ENCODE measurements at regions not wholly inside any gene's neighbourhood (a gene's known extent, or its start where the extent isn't known, plus 50 kb on each side); places are given as distances from the start of the nearest gene placed in this dataset.
"Not testable (repeated sequence)": the region's sequence is repeated elsewhere in the genome, so short reads cannot be mapped to it uniquely, and the experiment has no call there.

DNA sequence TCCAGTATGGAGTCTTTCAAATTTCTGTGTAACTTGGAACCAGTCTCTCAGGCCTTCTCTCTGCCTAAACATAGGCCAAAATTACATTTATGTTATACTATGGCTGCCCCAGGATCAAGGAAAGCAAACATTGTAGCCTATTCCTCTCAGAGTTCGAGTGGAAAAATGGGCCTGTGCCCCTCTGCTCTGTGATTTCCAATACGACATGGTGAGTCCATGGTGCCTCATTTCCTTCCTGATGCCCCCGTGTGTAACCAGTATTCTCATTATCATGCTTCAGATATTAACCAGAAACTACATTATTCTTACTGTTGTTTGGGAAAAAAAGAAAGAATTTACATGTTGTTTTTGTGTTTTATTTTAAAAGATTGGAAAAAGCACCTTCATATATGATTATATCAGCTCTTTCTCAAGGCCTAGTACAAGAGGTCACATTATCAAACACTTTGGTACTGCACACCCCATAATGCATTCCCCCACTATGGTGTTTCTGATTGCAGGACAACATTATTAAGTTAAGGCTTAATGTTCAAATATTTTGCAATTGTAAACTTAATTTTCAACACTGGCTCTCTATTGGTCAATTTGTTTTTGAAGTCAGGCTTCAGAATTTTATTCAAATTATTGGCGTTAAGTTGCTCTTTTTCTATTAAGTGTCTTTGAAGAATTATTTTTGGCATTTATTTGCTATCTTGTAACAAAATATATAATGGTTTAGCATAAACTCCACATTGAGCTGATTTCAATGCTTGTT is 151.8 kb upstream of the SLC27A6 start:
- DNase-seq = no peak

- DNase-seq = no peak
Measured at GRCh38 chr5:128815201-128815600, 150.1 kb upstream of the SLC27A6 start.

DNA sequence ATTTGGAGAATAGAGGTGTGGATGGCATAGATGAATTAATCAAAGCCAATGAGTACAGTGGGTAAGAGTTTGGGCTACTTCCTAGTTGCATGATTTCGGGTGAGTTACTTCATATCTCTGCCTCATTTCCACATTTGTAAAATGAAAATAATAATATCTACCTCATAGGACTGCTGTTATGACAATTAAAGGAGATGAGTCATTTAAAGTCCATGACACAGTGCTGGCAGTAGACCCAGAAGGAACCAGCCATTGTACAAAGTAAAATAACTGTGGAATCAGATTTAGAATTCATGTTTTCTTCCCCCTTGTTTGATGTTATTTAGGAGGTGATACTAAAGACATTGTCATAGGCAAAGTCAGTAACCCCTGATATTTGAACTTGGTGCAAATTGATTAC is 139.5 kb upstream of the SLC27A6 start:
- no peak for DNase-seq

- no peak for DNase-seq
Measured at GRCh38 chr5:128826275-128826674, 139.0 kb upstream of the SLC27A6 start.

- no peak for DNase-seq
Measured at GRCh38 chr5:128836571-128836970, 128.7 kb upstream of the SLC27A6 start.

- DNase-seq = no peak
Measured at GRCh38 chr5:128838623-128839022, 126.7 kb upstream of the SLC27A6 start.

GRCh38 chr5:128842241-128842640 is 123.0 kb upstream of the SLC27A6 start:
- no peak for DNase-seq

DNA sequence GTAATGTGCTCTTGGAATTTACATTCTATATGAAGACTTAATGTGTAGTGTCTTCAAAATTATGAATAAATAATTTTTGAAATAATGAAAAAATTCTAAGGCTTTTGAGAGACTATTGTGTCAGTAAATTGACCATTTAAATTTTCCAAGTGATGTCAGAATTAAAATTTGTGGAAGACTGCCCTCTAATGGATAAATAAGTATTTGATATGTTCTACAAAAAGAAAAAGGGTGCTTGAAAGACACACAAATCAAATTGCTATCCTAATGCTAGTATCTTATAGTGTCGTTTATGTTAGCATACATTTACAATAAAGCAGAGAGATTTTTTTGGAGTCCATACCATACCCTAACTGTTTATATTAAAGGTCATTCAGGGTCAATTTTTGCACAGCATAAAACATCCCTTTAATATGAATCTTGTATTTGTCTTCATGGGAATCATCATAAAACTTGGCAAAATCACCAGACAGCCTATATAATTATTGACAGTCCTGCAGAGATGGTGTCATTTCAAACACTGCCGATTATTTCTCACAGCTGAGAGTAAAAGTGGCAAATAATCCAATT is 120.8 kb upstream of the SLC27A6 start:
- no peak for DNase-seq

- no peak for DNase-seq
Measured at GRCh38 chr5:128850049-128850448, 115.2 kb upstream of the SLC27A6 start.

DNA sequence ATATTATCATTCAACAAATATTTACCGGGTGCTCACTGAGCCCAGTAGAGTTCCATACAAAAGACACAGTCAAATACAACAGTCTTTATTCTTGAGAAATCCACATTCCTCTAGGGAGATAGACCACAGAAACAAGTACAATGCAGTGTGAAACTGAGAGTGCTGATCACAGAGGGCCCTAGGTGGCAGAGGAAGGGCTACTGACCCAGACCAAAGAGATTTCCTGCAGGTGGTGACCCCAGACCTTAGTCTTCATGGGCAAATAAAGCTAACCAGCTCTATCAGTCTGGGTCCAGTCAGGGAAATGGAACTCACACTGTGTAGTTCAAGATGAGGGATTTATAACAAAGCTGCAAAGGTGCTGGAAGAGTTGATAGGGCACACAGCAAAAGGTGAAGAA is 110.4 kb upstream of the SLC27A6 start:
- no peak for DNase-seq

GRCh38 chr5:128857076-128857677 is 108.1 kb upstream of the SLC27A6 start:
- DNase-seq = no peak

- no peak for DNase-seq
Measured at GRCh38 chr5:128858995-128859394, 106.3 kb upstream of the SLC27A6 start.

DNA sequence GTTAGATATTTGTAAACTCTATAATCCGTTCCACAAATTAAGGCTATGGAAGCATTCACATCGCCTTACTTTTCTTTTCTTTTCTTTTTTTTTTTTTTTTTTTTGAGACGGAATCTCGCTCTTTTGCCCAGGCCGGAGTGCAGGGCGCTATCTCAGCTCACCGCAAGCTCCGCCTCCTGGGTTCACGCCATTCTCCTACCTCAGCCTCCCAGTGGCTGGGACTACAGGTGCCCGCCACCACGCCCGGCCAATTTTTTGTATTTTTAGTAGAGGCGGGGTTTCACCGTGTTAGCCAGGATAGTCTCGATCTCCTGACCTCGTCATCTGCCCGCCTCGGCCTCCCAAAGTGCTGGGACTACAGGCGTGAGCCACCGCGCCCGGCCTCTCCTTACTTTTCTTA is 104.1 kb upstream of the SLC27A6 start:
- DNase-seq = not testable (repeated sequence)

GRCh38 chr5:128869970-128870369 is 95.3 kb upstream of the SLC27A6 start:
- no peak for DNase-seq

DNA sequence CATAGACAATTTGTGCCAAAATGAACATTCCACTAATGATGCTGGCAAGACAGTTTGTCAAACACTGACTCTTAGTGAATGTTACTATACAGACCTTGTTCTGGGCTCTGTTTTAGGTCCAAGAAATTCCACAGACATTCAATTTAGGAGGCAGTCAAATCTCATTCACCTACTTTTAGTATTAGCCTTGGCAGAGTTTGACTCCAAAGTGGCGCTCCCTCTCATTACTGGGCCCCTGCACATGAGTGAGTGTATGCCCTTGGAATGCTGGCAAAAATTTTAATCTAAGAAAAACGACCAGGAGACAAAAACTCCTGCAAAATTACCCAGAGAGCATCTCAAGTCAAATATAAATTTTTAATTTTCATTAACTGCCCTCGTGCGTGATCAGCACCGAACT is 94.9 kb upstream of the SLC27A6 start:
- DNase-seq = no peak

DNA sequence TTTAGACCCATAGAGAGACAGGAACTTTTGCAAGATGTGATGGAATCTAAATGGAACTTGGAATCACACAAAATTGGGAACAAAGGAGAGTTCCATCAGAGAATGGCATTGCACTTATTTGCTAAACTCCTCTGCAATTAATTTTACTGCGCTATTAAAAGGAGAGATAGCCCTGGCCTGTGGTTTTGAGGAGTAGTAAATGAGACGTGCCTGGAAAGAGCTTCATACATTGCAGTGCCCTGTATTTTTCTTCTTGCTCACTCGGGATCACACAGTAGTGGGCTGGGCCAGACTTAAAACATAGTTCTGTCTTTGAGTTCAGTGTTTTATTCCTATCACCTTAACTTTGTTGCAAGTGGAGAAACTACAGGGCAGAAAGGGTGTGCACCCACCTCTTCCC is 94.4 kb upstream of the SLC27A6 start:
- DNase-seq = no peak

DNA sequence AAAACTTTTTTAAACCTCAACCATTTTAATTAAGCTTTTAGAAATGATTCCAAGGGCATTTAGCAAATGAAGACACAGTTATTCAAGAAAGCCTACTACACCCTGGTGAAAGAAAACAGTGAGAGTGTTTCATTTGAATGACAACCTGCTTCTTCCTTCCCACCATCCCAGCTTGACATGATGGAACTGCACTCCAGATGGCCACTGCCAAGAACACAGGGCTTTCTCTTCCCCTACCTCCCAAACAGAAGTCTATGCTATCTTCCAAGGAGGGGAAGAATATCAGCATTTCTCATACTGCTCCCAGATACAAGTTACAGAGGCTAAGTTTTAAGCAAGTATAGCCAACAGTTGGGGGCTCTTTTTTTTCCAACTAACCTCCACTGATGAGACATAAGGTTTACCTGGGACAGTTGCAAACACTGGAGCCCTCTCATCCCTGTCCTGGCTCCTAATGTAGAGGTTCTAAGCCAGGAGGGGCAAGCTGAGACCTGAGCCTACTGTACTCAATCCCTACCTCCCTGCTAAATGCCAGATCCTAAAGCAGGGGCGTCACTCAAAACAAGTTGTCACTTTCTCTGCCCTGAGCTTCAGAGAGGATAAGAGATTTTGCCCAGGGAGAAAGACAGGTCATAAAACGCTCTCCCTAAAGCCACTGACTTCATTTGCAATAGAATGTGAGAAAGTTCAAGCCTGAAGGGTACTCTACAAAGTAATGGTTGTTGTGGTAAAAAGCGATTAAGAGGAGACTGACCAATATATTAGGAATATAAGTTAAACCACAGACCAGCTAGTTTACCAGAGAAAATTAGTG is 88.5 kb upstream of the SLC27A6 start:
- no peak for DNase-seq

GRCh38 chr5:128877476-128877875 is 87.8 kb upstream of the SLC27A6 start:
- no peak for DNase-seq

- no peak for DNase-seq
Measured at GRCh38 chr5:128881502-128882018, 83.7 kb upstream of the SLC27A6 start.

- DNase-seq = no peak
Measured at GRCh38 chr5:128885649-128886255, 79.5 kb upstream of the SLC27A6 start.

GRCh38 chr5:128895122-128895521 is 70.2 kb upstream of the SLC27A6 start:
- no peak for DNase-seq

DNA sequence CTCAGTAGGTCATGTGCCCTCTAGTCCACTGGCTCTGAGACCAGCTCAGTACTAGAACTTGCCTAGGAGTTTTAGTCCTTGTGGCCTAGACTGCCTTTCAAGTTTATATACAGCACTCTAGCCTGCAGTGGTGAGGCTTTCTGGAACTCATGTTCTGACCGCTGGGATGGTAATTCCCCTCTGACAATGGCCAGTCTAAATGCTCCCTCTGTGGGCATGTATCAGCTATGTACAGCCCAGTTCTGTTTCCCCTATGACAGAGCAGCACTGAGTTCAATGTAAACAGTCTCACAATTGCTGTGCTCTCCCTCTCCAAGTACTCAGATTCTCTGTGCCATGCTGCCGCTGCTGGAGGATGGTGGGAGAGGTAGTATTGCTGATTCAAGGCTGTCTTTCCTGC is 68.6 kb upstream of the SLC27A6 start:
- no peak for DNase-seq

GRCh38 chr5:128903550-128903949 is 61.7 kb upstream of the SLC27A6 start:
- no peak for DNase-seq

Data from amniotic stem cell (primary cell).